Ramos (cell line): ENCODE measurements at regions not wholly inside any gene's neighbourhood (a gene's known extent, or its start where the extent isn't known, plus 50 kb on each side); places are given as distances from the start of the nearest gene placed in this dataset.

ENCODE experiments used
- in situ Hi-C: fragments of 300-500 bp; cut with MboI; formaldehyde crosslinking; loops from one replicate; pipeline ENCODE4 v1.14.3; 2022; ENCODE audit warnings: low sequenced_read_pairs; ENCODE audit not compliant: unreplicated experiment

- in situ Hi-C loops: no loop called here
These were observed 631.4 kb upstream of the CDH2 start for GRCh38 chr18:28808373-28808772.

- in situ Hi-C loops: no loop called here
These were observed 628.6 kb upstream of the CDH2 start for GRCh38 chr18:28805491-28805890.

- in situ Hi-C loops: no loop called here
These were observed 627.7 kb upstream of the CDH2 start for GRCh38 chr18:28804512-28805202.

GRCh38 chr18:28802546-28802945 is 625.6 kb upstream of the CDH2 start:
- in situ Hi-C loops: no loop called here

- in situ Hi-C loops: no loop called here
These were observed 624.9 kb upstream of the CDH2 start for GRCh38 chr18:28801876-28802275.

GRCh38 chr18:28794459-28795245 is 617.7 kb upstream of the CDH2 start:
- in situ Hi-C loops: no loop called here

GRCh38 chr18:28793901-28794300 is 617.0 kb upstream of the CDH2 start:
- in situ Hi-C loops: no loop called here

GRCh38 chr18:28792404-28793086 is 615.6 kb upstream of the CDH2 start:
- in situ Hi-C loops: no loop called here

- in situ Hi-C loops: no loop called here
These were observed 614.2 kb upstream of the CDH2 start for GRCh38 chr18:28791101-28791500.

- in situ Hi-C loops: no loop called here
These were observed 612.6 kb upstream of the CDH2 start for GRCh38 chr18:28789502-28789901.

GRCh38 chr18:28786926-28787325 is 610.0 kb upstream of the CDH2 start:
- in situ Hi-C loops: no loop called here

- in situ Hi-C loops: no loop called here
These were observed 604.9 kb upstream of the CDH2 start for GRCh38 chr18:28781616-28782362.

- in situ Hi-C loops: no loop called here
These were observed 601.8 kb upstream of the CDH2 start for GRCh38 chr18:28778706-28779105.

GRCh38 chr18:28777756-28778155 is 600.8 kb upstream of the CDH2 start:
- in situ Hi-C loops: no loop called here

- in situ Hi-C loops: no loop called here
These were observed 594.9 kb upstream of the CDH2 start for GRCh38 chr18:28771849-28772248.

- in situ Hi-C loops: no loop called here
These were observed 592.1 kb upstream of the CDH2 start for GRCh38 chr18:28768791-28769768.

- in situ Hi-C loops: no loop called here
These were observed 590.8 kb upstream of the CDH2 start for GRCh38 chr18:28767727-28768211.

GRCh38 chr18:28767201-28767600 is 590.3 kb upstream of the CDH2 start:
- in situ Hi-C loops: no loop called here

- in situ Hi-C loops: no loop called here
These were observed 589.8 kb upstream of the CDH2 start for GRCh38 chr18:28766721-28767120.
